ENCODE measurements at regions not wholly inside any gene's neighbourhood (a gene's known extent, or its start where the extent isn't known, plus 50 kb on each side); places are given as distances from the start of the nearest gene placed in this dataset.

- in situ Hi-C loops (cut with HindIII; ENCODE audit: low sequenced_read_pairs): no loop called here
- DNase-seq (ENCODE audit: low read depth, low spot score): no peak
- H3K4me3 ChIP-seq (ENCODE audit: low read depth, low read length): no peak overlapping the region
- TF ChIP-seq CTCF (IDR thresholded peaks at IDR 0.05; ENCODE audit: low read depth, low read length): no peak
Measured at GRCh38 chr13:90806892-90807291, 540.6 kb upstream of the MIR17HG start.

- TF ChIP-seq CTCF (IDR thresholded peaks at IDR 0.05; ENCODE audit: low read depth, low read length): no peak
- DNase-seq (ENCODE audit: low read depth, low spot score): no peak
- no peak overlapping the region for H3K4me3 ChIP-seq (ENCODE audit: low read depth, low read length)
- in situ Hi-C loops (cut with HindIII; ENCODE audit: low sequenced_read_pairs): no loop called here
Measured at GRCh38 chr13:90808838-90809237, 538.6 kb upstream of the MIR17HG start.

- no peak for DNase-seq (ENCODE audit: low read depth, low spot score)
- in situ Hi-C loops (cut with HindIII; ENCODE audit: low sequenced_read_pairs): no loop called here
- no peak for TF ChIP-seq CTCF (IDR thresholded peaks at IDR 0.05; ENCODE audit: low read depth, low read length)
Measured at GRCh38 chr13:90824032-90824431, 523.5 kb upstream of the MIR17HG start.

GRCh38 chr13:90826688-90827087 lies 520.8 kb upstream of the MIR17HG start:
- H3K4me3 ChIP-seq (ENCODE audit: low read depth, low read length): no peak overlapping the region
- TF ChIP-seq CTCF (IDR thresholded peaks at IDR 0.05; ENCODE audit: low read depth, low read length): no peak
- no peak for DNase-seq (ENCODE audit: low read depth, low spot score)
- in situ Hi-C loops (cut with HindIII; ENCODE audit: low sequenced_read_pairs): no loop called here

More at GRCh38 chr13:90824032-90824431, 523.5 kb upstream of the MIR17HG start:
- no peak overlapping the region for H3K4me3 ChIP-seq (ENCODE audit: low read depth, low read length)

- no peak for DNase-seq (ENCODE audit: low read depth, low spot score)
- H3K4me3 ChIP-seq (ENCODE audit: low read depth, low read length): no peak overlapping the region
- in situ Hi-C loops (cut with HindIII; ENCODE audit: low sequenced_read_pairs): no loop called here
- no peak for TF ChIP-seq CTCF (IDR thresholded peaks at IDR 0.05; ENCODE audit: low read depth, low read length)
Measured at GRCh38 chr13:90830782-90831181, 516.7 kb upstream of the MIR17HG start.

- in situ Hi-C loops (cut with HindIII; ENCODE audit: low sequenced_read_pairs): no loop called here
- DNase-seq (ENCODE audit: low read depth, low spot score): no peak
- TF ChIP-seq CTCF (IDR thresholded peaks at IDR 0.05; ENCODE audit: low read depth, low read length): no peak
- H3K4me3 ChIP-seq (ENCODE audit: low read depth, low read length): no peak overlapping the region
Measured at GRCh38 chr13:90833951-90834350, 513.5 kb upstream of the MIR17HG start.

GRCh38 chr13:90834700-90835099 lies 512.8 kb upstream of the MIR17HG start:
- no peak overlapping the region for H3K4me3 ChIP-seq (ENCODE audit: low read depth, low read length)
- TF ChIP-seq CTCF (IDR thresholded peaks at IDR 0.05; ENCODE audit: low read depth, low read length): no peak
- DNase-seq (ENCODE audit: low read depth, low spot score): no peak
- in situ Hi-C loops (cut with HindIII; ENCODE audit: low sequenced_read_pairs): no loop called here

Measured in astrocyte of the spinal cord (primary cell).